OCI-LY1 (cell line): ENCODE measurements at regions not wholly inside any gene's neighbourhood (a gene's known extent, or its start where the extent isn't known, plus 50 kb on each side); places are given as distances from the start of the nearest gene placed in this dataset.

Source experiments
- H2AFZ ChIP-seq: fragments of 200-600 bp; sonication (generic), shearing (Covaris generic); 2 replicates; pipeline ENCODE4 v1.6.0; 2014; ENCODE audit warnings: antibody characterized with exemption, mild to moderate bottlenecking, low read length
- H3F3A ChIP-seq: fragments of 200-600 bp; sonication (generic), shearing (Covaris generic); 2 replicates; pipeline ENCODE4 v1.6.0; 2014; ENCODE audit warnings: mild to moderate bottlenecking, antibody characterized with exemption, low read length, moderate library complexity; ENCODE audit not compliant: insufficient read depth
- H3K27ac ChIP-seq: fragments of 200-600 bp; sonication (generic); 2 replicates; pipeline ENCODE4 v1.5.1; 2014; ENCODE audit warnings: low read length, mixed run types, mild to moderate bottlenecking, low read depth; ENCODE audit not compliant: poor library complexity, severe bottlenecking
- H3K27me3 ChIP-seq: fragments of 200-600 bp; sonication (generic); 2 replicates; pipeline ENCODE4 v1.6.0; 2014; ENCODE audit warnings: antibody characterized with exemption, mild to moderate bottlenecking, low read length, moderate library complexity; ENCODE audit not compliant: insufficient read depth
- H3K36me3 ChIP-seq: fragments of 200-600 bp; sonication (generic); 2 replicates; pipeline ENCODE4 v1.6.1; 2014; ENCODE audit warnings: mild to moderate bottlenecking, antibody characterized with exemption, low read length, moderate library complexity, mixed read lengths; ENCODE audit not compliant: insufficient read depth
- H3K4me1 ChIP-seq: fragments of 200-600 bp; sonication (generic); 2 replicates; pipeline ENCODE4 v1.5.1; 2014; ENCODE audit warnings: mild to moderate bottlenecking, low read length, moderate library complexity; ENCODE audit not compliant: insufficient read depth, severe bottlenecking
- H3K4me2 ChIP-seq: fragments of 200-600 bp; sonication (generic), shearing (Covaris generic); 2 replicates; pipeline ENCODE4 v1.6.1; 2014; ENCODE audit warnings: low read length
- H3K4me3 ChIP-seq: fragments of 200-600 bp; sonication (generic); 2 replicates; pipeline ENCODE4 v1.5.1; 2014; ENCODE audit warnings: low read length, low read depth, mild to moderate bottlenecking, mixed read lengths; ENCODE audit not compliant: poor library complexity, severe bottlenecking
- H3K79me2 ChIP-seq: fragments of 200-600 bp; shearing (Covaris generic); 2 replicates; pipeline ENCODE4 v1.6.1; 2016; ENCODE audit warnings: mixed run types, low read length, mixed read lengths; ENCODE audit not compliant: insufficient read depth
- H3K9ac ChIP-seq: fragments of 200-600 bp; sonication (generic), shearing (Covaris generic); 2 replicates; pipeline ENCODE4 v1.6.1; 2014; ENCODE audit warnings: mild to moderate bottlenecking, low read length, mixed read lengths
- H3K9me2 ChIP-seq: fragments of 200-600 bp; sonication (generic), shearing (Covaris generic); 2 replicates; pipeline ENCODE4 v1.6.1; 2014; ENCODE audit warnings: low read depth, mild to moderate bottlenecking, low read length, mixed read lengths
- H3K9me3 ChIP-seq: fragments of 200-600 bp; shearing (Covaris generic); 2 replicates; pipeline ENCODE4 v1.6.1; 2014; ENCODE audit warnings: low read length, mixed read lengths
- H4K20me1 ChIP-seq: fragments of 200-600 bp; sonication (generic), shearing (Covaris generic); 2 replicates; pipeline ENCODE4 v1.6.0; 2016; ENCODE audit warnings: mild to moderate bottlenecking, low read length; ENCODE audit not compliant: insufficient read depth
- EZH2 ChIP-seq: fragments of 200-600 bp; sonication (generic), shearing (Covaris generic); IDR thresholded peaks from 2 replicates; pipeline ENCODE4 v1.8.0; 2017; ENCODE audit warnings: borderline replicate concordance, mixed run types, mild to moderate bottlenecking, antibody characterized with exemption, low read length, moderate library complexity, mixed read lengths
- TF ChIP-seq, protein P1 (sequence below): fragments of 200-600 bp; sonication (generic), shearing (Covaris generic); IDR thresholded peaks from 2 replicates; pipeline ENCODE4 v1.5.1; 2017; ENCODE audit warnings: mild to moderate bottlenecking, antibody characterized with exemption, low read length, moderate library complexity, mixed read lengths

DNA sequence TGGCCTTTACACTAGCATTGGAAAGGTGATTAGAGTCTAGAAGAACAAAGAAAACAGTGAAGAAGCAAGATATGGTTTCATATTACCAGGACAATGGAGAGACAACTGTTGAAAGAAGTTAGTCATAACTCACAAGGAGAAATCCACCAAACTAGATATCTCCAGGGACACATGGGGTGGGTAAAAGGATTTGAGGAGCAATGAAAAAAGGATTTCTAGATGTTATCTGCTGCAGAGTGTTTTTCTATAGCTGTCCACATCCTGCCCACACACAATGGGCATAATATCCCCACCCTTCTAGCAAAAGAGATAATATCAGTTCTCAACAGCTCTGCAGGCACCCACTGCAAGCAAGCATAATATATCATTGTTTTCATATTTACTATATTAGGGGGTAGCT is 303.1 kb downstream of the HAO1 start:
- Histone ChIP-seq H3K36me3 (no peaks in the 10 kb centered on the region), H3K9me2 (no peaks in the 10 kb centered on the region), H4K20me1 (no peaks in the 10 kb centered on the region), H3K27ac (no peak overlapping the region), H3K9me3 (no peaks in the 10 kb centered on the region), H3K4me3 (no peak overlapping the region), H3K27me3 (no peaks in the 10 kb centered on the region), H3K9ac (no peak overlapping the region), H3K79me2 (no peaks in the 10 kb centered on the region), H3F3A (no peaks in the 10 kb centered on the region), H3K4me1 (no peaks in the 10 kb centered on the region), H3K4me2 (no peak overlapping the region), H2AFZ (no peak overlapping the region)
- TF ChIP-seq EZH2 = no peak
- TF ChIP-seq, protein P1, sequence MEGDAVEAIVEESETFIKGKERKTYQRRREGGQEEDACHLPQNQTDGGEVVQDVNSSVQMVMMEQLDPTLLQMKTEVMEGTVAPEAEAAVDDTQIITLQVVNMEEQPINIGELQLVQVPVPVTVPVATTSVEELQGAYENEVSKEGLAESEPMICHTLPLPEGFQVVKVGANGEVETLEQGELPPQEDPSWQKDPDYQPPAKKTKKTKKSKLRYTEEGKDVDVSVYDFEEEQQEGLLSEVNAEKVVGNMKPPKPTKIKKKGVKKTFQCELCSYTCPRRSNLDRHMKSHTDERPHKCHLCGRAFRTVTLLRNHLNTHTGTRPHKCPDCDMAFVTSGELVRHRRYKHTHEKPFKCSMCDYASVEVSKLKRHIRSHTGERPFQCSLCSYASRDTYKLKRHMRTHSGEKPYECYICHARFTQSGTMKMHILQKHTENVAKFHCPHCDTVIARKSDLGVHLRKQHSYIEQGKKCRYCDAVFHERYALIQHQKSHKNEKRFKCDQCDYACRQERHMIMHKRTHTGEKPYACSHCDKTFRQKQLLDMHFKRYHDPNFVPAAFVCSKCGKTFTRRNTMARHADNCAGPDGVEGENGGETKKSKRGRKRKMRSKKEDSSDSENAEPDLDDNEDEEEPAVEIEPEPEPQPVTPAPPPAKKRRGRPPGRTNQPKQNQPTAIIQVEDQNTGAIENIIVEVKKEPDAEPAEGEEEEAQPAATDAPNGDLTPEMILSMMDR = no peak

DNA sequence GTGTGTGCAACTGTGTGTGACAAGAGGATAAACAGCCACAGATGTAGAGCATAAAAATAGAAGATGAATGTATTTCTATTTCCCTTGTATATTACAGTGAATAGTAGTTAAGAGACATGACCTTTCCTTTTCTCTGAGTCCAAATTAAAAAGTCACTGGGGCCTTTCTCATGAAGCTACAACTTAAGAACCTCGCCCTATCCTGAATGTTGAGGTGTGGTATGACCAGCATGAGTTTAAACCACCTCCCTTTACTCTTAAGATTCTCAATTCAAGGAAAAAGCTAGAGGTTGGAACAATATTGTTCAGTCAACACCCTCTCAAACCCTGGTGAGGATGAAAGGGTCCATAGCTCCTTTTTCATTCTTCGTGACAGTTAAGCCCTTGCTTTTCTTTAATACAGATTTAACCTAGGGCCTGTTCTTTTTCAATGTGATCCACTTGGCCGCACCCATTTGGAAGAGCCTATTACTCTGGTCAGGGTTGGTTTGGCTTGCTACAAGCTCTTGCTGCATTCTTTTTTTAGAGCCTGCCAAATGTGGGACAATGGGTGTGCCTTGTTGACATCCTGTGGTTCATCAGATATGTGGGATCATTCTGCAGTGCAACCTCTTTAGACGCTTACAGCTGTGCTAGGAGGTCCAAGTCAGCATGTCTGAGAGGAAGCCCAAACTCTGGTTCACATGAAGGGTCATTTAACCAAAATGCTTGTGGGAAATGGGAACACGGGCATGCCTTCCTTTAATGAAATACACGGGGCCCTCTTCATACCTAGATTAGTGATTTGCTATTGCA is 290.0 kb downstream of the HAO1 start:
- Histone ChIP-seq H3K9me2 (no peaks in the 10 kb centered on the region), H4K20me1 (no peaks in the 10 kb centered on the region), H3K9me3 (no peaks in the 10 kb centered on the region), H3K4me3 (no peak overlapping the region), H3K9ac (no peak overlapping the region), H3K79me2 (no peaks in the 10 kb centered on the region), H3K27me3 (no peaks in the 10 kb centered on the region), H3K4me2 (no peak overlapping the region), H3F3A (no peaks in the 10 kb centered on the region), H3K36me3 (no peaks in the 10 kb centered on the region), H3K27ac (no peak overlapping the region), H3K4me1 (no peaks in the 10 kb centered on the region), H2AFZ (no peak overlapping the region)
- TF ChIP-seq EZH2 = no peak
- TF ChIP-seq, protein P1 = no peak

GRCh38 chr20:7654231-7654630 is 286.0 kb downstream of the HAO1 start:
- TF ChIP-seq, protein P1 = no peak
- no peak for TF ChIP-seq EZH2
- Histone ChIP-seq H3K36me3 (no peaks in the 10 kb centered on the region), H3K9me3 (no peaks in the 10 kb centered on the region)

More at GRCh38 chr20:7654231-7654630, 286.0 kb downstream of the HAO1 start:
- H3F3A ChIP-seq = no peaks in the 10 kb centered on the region
- no peak overlapping the region for H3K9ac ChIP-seq
- no peaks in the 10 kb centered on the region for H3K9me2 ChIP-seq
- H3K4me3 ChIP-seq = no peak overlapping the region
- H3K27ac ChIP-seq = no peak overlapping the region
- H3K27me3 ChIP-seq = no peaks in the 10 kb centered on the region
- no peaks in the 10 kb centered on the region for H3K79me2 ChIP-seq
- H2AFZ ChIP-seq = no peak overlapping the region
- H3K4me1 ChIP-seq = no peaks in the 10 kb centered on the region
- no peak overlapping the region for H3K4me2 ChIP-seq
- H4K20me1 ChIP-seq = no peaks in the 10 kb centered on the region
